ENCODE measurements at regions not wholly inside any gene's neighbourhood (a gene's known extent, or its start where the extent isn't known, plus 50 kb on each side); places are given as distances from the start of the nearest gene placed in this dataset.

DNA sequence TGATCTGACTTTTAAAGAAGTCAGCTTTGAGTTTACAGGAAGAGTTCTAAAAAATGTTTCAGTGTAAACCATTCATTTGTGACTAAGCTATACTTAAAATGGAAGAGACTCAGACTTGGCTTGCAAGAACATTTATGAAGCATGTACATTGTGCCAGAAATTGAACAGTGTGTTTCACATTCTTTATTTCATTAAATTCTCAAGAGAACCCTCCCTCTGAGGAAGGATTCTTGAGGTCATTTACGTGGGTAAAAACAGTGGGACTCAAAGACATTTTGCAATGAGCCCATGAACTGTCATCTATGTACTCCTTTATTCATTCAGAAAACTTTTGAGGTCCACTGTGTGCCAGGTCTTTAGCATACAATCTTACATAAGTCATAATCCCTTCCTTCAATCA is 143.6 kb upstream of the ZNF521 start:
- TF ChIP-seq RAD21 (IDR thresholded peaks at IDR 0.05; ENCODE audit: low read length) (no peak), FOS (IDR thresholded peaks at IDR 0.05; ENCODE audit: low read depth, low read length) (no peak), MXI1 (IDR thresholded peaks at IDR 0.05; ENCODE audit: borderline replicate concordance, low read depth, low read length) (no peak), POLR2A (IDR thresholded peaks at IDR 0.05; ENCODE audit: low read depth, low read length) (no peak), NFE2L2 (IDR thresholded peaks at IDR 0.05; ENCODE audit: low read depth, low read length) (no peak), RCOR1 (IDR thresholded peaks at IDR 0.05; ENCODE audit: insufficient replicate concordance, low read length) (no peak), SMC3 (IDR thresholded peaks at IDR 0.05; ENCODE audit: low read depth, low read length) (no peak)
- TF ChIP-seq, protein P1, sequence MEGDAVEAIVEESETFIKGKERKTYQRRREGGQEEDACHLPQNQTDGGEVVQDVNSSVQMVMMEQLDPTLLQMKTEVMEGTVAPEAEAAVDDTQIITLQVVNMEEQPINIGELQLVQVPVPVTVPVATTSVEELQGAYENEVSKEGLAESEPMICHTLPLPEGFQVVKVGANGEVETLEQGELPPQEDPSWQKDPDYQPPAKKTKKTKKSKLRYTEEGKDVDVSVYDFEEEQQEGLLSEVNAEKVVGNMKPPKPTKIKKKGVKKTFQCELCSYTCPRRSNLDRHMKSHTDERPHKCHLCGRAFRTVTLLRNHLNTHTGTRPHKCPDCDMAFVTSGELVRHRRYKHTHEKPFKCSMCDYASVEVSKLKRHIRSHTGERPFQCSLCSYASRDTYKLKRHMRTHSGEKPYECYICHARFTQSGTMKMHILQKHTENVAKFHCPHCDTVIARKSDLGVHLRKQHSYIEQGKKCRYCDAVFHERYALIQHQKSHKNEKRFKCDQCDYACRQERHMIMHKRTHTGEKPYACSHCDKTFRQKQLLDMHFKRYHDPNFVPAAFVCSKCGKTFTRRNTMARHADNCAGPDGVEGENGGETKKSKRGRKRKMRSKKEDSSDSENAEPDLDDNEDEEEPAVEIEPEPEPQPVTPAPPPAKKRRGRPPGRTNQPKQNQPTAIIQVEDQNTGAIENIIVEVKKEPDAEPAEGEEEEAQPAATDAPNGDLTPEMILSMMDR (conservative IDR thresholded peaks at IDR 0.05; ENCODE audit: low read depth, low read length): no peak
- TF ChIP-seq, protein P2, sequence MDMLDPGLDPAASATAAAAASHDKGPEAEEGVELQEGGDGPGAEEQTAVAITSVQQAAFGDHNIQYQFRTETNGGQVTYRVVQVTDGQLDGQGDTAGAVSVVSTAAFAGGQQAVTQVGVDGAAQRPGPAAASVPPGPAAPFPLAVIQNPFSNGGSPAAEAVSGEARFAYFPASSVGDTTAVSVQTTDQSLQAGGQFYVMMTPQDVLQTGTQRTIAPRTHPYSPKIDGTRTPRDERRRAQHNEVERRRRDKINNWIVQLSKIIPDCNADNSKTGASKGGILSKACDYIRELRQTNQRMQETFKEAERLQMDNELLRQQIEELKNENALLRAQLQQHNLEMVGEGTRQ (IDR thresholded peaks at IDR 0.05; ENCODE audit: low read depth, low read length): no peak
- TF ChIP-seq, protein P3, sequence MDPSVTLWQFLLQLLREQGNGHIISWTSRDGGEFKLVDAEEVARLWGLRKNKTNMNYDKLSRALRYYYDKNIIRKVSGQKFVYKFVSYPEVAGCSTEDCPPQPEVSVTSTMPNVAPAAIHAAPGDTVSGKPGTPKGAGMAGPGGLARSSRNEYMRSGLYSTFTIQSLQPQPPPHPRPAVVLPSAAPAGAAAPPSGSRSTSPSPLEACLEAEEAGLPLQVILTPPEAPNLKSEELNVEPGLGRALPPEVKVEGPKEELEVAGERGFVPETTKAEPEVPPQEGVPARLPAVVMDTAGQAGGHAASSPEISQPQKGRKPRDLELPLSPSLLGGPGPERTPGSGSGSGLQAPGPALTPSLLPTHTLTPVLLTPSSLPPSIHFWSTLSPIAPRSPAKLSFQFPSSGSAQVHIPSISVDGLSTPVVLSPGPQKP (IDR thresholded peaks at IDR 0.05; ENCODE audit: borderline replicate concordance, low read depth, low read length): no peak

Data from IMR-90 (cell line).